ENCODE measurements at regions not wholly inside any gene's neighbourhood (a gene's known extent, or its start where the extent isn't known, plus 50 kb on each side); places are given as distances from the start of the nearest gene placed in this dataset.

DNA sequence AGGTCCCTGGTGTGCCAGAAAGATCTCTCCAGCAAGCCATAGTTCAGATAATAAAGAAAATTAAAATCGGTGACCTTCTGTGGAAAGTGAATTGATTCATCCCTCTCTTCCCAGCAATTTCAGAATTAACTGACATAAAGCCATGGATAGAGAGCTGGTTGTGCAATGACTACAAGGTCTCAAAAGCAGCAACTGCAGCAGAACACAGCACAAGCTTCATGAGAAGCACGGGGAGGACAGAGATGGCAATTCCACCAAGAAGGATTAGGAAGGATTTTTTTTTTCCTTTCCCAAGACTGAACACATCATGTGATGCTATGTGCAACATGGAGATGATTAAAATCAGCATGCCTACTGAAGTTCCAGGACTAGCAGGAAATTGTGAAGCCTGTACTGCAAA, 154.9 kb upstream of the PLEKHG7 start:
- TF ChIP-seq, protein P1, sequence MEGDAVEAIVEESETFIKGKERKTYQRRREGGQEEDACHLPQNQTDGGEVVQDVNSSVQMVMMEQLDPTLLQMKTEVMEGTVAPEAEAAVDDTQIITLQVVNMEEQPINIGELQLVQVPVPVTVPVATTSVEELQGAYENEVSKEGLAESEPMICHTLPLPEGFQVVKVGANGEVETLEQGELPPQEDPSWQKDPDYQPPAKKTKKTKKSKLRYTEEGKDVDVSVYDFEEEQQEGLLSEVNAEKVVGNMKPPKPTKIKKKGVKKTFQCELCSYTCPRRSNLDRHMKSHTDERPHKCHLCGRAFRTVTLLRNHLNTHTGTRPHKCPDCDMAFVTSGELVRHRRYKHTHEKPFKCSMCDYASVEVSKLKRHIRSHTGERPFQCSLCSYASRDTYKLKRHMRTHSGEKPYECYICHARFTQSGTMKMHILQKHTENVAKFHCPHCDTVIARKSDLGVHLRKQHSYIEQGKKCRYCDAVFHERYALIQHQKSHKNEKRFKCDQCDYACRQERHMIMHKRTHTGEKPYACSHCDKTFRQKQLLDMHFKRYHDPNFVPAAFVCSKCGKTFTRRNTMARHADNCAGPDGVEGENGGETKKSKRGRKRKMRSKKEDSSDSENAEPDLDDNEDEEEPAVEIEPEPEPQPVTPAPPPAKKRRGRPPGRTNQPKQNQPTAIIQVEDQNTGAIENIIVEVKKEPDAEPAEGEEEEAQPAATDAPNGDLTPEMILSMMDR (conservative IDR thresholded peaks at IDR 0.05; ENCODE audit: low read depth, low read length), result no peak
- no peak for DNase-seq (ENCODE audit: low read depth)
- no peak overlapping the region for H3K4me3 ChIP-seq (ENCODE audit: low read depth, low read length)

DNA sequence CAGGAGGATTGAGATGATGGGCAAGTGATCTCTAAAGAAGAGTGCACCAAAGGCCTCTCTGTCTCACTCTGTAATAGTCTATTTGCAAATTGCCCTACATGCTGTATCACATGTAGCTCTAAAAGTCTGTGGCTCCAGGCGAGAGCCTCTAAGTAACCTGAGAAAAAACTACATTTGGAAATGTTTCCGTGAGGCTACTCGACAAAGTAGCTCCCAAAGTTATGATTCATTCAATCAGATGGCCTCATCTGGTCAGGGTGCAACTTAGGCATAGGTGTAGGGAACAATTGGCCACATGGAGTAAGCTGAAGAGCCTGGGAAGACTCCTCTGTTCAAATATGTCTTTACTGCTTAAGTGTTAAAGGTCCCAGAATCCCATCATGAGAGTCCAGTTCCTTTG, 155.4 kb upstream of the PLEKHG7 start:
- no peak for DNase-seq (ENCODE audit: low read depth)
- H3K4me3 ChIP-seq (ENCODE audit: low read depth, low read length), result no peak overlapping the region
- TF ChIP-seq, protein P1 (conservative IDR thresholded peaks at IDR 0.05; ENCODE audit: low read depth, low read length), result no peak

DNA sequence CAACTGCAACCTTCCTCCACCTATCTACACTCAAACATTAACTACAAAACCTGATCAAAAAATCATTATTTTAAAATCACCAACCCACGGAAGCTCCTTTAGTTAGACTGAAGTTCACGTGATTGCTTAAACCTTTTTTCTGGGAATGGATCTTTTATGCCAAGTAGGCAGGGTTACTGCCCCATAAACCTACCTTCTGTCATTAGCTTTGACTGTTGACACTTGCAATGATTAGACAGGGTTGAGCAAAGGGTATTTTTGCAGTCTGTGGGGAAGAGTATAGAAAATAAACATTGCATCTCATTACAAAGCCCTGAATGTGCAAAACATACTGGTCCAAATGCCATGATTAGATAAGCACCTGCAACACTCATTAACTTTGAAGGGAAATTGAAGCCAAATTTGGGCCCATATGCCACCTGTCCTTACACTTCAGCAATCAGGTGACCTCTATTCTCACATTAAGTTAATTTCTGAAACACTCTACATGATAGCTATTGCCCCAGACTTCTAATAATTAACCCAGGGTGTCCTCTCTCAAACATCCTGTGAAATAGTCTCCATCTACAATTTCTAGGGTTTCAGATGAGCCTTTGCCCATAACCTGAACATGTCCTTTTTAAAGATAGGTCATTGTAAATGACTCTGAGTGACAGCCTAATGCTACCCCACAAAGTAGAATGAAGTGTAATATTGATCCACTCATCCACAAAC, 156.0 kb upstream of the PLEKHG7 start:
- TF ChIP-seq, protein P1 (conservative IDR thresholded peaks at IDR 0.05; ENCODE audit: low read depth, low read length), result no peak

DNA sequence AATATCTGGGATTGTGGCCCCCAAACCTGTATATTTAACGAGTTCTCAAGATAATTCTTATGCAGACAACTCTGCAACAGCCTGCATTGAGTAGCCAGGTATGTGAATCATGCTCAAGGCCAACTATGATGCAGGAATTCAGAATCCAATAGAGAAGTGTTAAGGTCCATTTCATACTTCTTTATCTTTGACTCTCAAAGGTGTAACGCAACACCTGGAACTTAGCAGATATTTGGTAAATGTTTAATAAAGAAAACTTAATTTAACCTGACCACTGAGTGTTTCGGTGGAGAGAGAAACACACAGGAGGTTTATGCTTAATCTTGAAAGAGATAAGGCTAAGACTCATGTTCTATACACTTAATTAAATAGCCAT, 156.5 kb upstream of the PLEKHG7 start:
- no peak for DNase-seq (ENCODE audit: low read depth)
- TF ChIP-seq, protein P1 (conservative IDR thresholded peaks at IDR 0.05; ENCODE audit: low read depth, low read length), result no peak
- H3K4me3 ChIP-seq (ENCODE audit: low read depth, low read length), result no peak overlapping the region

More for the DNA sequence above, 156.0 kb upstream of the PLEKHG7 start:
- no peak for DNase-seq (ENCODE audit: low read depth)
- no peak overlapping the region for H3K4me3 ChIP-seq (ENCODE audit: low read depth, low read length)

DNA sequence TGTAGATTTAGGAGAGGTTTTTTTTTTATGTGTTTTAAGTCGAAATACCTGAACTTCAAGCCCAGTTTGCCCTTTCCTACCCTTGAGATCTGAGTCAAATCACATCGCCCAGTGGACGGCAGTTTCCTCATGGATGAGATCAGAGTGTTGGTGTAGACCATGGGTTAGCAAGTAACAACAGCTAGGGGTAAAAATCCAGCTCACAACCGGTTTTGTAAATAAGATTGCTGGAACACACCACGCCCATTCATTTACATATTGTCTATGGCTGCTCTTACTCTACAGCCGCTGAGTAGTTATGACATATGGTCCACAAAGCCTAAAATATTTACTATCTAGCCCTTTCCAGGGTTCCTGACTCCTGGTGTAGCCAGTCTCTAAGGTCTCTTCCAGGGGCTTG, 158.5 kb upstream of the PLEKHG7 start:
- DNase-seq (ENCODE audit: low read depth), result no peak
- TF ChIP-seq, protein P1 (conservative IDR thresholded peaks at IDR 0.05; ENCODE audit: low read depth, low read length), result no peak
- no peak overlapping the region for H3K4me3 ChIP-seq (ENCODE audit: low read depth, low read length)

DNA sequence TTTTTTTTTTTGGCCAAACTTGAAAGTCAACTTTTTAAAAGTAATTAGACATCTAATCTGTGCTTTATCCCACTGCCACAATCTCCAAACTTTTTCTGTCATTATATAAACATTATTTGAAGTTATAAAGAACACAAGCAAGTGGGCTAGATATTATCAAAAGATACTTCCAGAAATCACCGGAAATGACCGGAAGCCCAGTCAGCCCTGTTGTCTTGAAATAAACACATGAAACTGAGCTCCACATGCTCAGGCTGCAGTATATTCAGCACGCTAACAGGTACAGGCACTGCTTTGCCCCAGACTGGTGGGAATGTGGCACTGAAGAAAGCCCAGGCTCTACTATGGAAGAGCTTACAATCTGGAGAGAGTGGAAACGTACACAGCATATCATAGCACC, 158.9 kb upstream of the PLEKHG7 start:
- DNase-seq (ENCODE audit: low read depth), result no peak
- H3K4me3 ChIP-seq (ENCODE audit: low read depth, low read length), result no peak overlapping the region
- TF ChIP-seq, protein P1 (conservative IDR thresholded peaks at IDR 0.05; ENCODE audit: low read depth, low read length), result no peak

DNA sequence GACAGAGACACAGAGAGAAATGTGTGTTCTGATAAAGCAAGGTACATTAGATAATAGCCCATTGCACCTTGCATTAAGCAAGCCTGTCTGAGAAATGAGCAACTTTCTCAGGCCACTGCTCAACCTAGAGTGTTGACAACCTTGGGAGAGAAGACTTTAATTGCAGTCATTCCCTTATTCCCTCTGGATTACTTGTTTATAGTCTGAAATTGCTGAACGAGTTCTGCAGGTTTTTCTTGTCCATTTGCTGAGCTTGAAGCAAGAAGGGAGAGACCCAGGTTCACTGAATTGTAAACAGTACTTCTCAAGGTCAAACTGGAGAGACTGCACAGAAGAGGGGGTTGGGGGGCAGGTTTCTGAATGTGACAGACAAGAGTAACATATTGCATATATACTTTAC, 159.4 kb upstream of the PLEKHG7 start:
- no peak overlapping the region for H3K4me3 ChIP-seq (ENCODE audit: low read depth, low read length)
- TF ChIP-seq, protein P1 (conservative IDR thresholded peaks at IDR 0.05; ENCODE audit: low read depth, low read length), result no peak

More for the DNA sequence above, 159.4 kb upstream of the PLEKHG7 start:
- peak; percentile 58 for DNase-seq (ENCODE audit: low read depth)
